B cell (primary cell): ENCODE measurements at regions not wholly inside any gene's neighbourhood (a gene's known extent, or its start where the extent isn't known, plus 50 kb on each side); places are given as distances from the start of the nearest gene placed in this dataset.

Experiments
- ATAC-seq: fragments of 200-7000 bp; cut with Tn5 transposase; one replicate; pipeline ENCODE4 v1.10.0; 2021; ENCODE audit warnings: low read depth, mild to moderate bottlenecking, moderate number of reproducible peaks, moderate library complexity
- CTCF ChIA-PET: fragments of 350-600 bp; sonication (Branson Sonifier 250); formaldehyde crosslinking; loops from one replicate; lab custom pipeline; 2021; ENCODE audit warnings: antibody characterized with exemption, inconsistent platforms; lab: Charles Lee
- POLR2A ChIA-PET: fragments of 350-600 bp; sonication (Branson Sonifier 250); formaldehyde crosslinking; loops from one replicate; lab custom pipeline; 2021; ENCODE audit warnings: antibody characterized with exemption; lab: Charles Lee
- DNase-seq: peaks from one replicate; pipeline ENCODE4 v3.0.0; 2013
- H2AFZ ChIP-seq: 2 replicates; pipeline ENCODE4 v1.6.1; 2012; ENCODE audit warnings: mild to moderate bottlenecking, low read depth, low read length; ENCODE audit not compliant: insufficient read depth, poor library complexity, severe bottlenecking
- H3K27ac ChIP-seq, 2 donors: 1 replicate in 1 of 2; 2 replicates in 1 of 2; pipeline ENCODE4 v1.5.1; 2012 to 2013; ENCODE audit warnings: low read length in 2 of 2, mild to moderate bottlenecking in 2 of 2, moderate library complexity in 1 of 2
- H3K27me3 ChIP-seq, 4 experiments: fragments of 200-600 bp in 1 of 4; sonication (generic) in 1 of 4; replicated peaks in 1 of 4; 1 replicate in 2 of 4; 2 replicates in 2 of 4; pipeline versions ENCODE4 v1.6.1 to v1.7.0; 2013 to 2016; ENCODE audit warnings: low read length in 3 of 4, mild to moderate bottlenecking in 2 of 4, mixed read lengths in 1 of 4, moderate library complexity in 1 of 4; ENCODE audit not compliant: insufficient read depth in 4 of 4, control insufficient read depth in 3 of 4; ENCODE audit errors: control extremely low read depth in 1 of 4
- H3K36me3 ChIP-seq, 2 experiments: replicated peaks in 1 of 2; 1 replicate in 1 of 2; 2 replicates in 1 of 2; pipeline versions ENCODE4 v1.6.1 to v1.7.1; 2013; ENCODE audit warnings: low read length in 1 of 2; ENCODE audit not compliant: insufficient read depth in 2 of 2, control insufficient read depth in 1 of 2; ENCODE audit errors: control extremely low read depth in 1 of 2, extremely low read depth in 1 of 2
- H3K4me1 ChIP-seq, 2 donors: fragments of 200-600 bp in 1 of 2; sonication (generic) in 1 of 2; 1 replicate in 1 of 2; 2 replicates in 1 of 2; pipeline versions ENCODE4 v1.5.1 to v1.6.1; 2013 to 2017; ENCODE audit warnings: low read length in 2 of 2; ENCODE audit not compliant: control insufficient read depth in 2 of 2, insufficient read depth in 2 of 2
- H3K4me2 ChIP-seq: replicated peaks from 2 replicates; pipeline ENCODE3; 2012; ENCODE audit warnings: mild to moderate bottlenecking, low read depth, low read length; ENCODE audit not compliant: poor library complexity, severe bottlenecking
- H3K4me3 ChIP-seq, 5 experiments: fragments of 200-600 bp in 1 of 5; sonication (generic) in 1 of 5; 1 replicate in 3 of 5; 2 replicates in 2 of 5; pipeline versions ENCODE4 v1.5.1 to v1.7.0; 2011 to 2016; ENCODE audit warnings: low read length in 4 of 5, mild to moderate bottlenecking in 4 of 5, low read depth in 2 of 5, control low read depth in 1 of 5, moderate library complexity in 1 of 5; ENCODE audit not compliant: insufficient read depth in 1 of 5; ENCODE audit errors: control extremely low read depth in 1 of 5, extremely low read depth in 1 of 5
- H3K79me2 ChIP-seq: fragments of 200-600 bp; sonication (generic); one replicate; pipeline ENCODE4 v1.6.0; 2016; ENCODE audit warnings: low read length; ENCODE audit not compliant: control insufficient read depth, insufficient read depth
- H3K9ac ChIP-seq: fragments of 200-600 bp; sonication (generic); 2 replicates; pipeline ENCODE4 v1.6.1; 2017; ENCODE audit warnings: mild to moderate bottlenecking, low read length, moderate library complexity
- H3K9me3 ChIP-seq, 3 donors: one replicate each; pipeline versions ENCODE4 v1.6.1 to v1.7.1; 2013; ENCODE audit warnings: low read length in 2 of 3; ENCODE audit not compliant: control insufficient read depth in 2 of 3, insufficient read depth in 1 of 3; ENCODE audit errors: control extremely low read depth in 1 of 3
- H4K20me1 ChIP-seq: 2 replicates; pipeline ENCODE4 v1.6.0; 2012; ENCODE audit warnings: mild to moderate bottlenecking, low read length; ENCODE audit not compliant: insufficient read depth, control insufficient read depth, poor library complexity, severe bottlenecking
- H3K27ac Mint-ChIP-seq: one replicate; pipeline ENCODE4 v1.8.0; 2021; ENCODE audit warnings: mixed read lengths
- H3K27me3 Mint-ChIP-seq: one replicate; pipeline ENCODE4 v1.8.0; 2021; ENCODE audit warnings: mixed read lengths
- H3K4me1 Mint-ChIP-seq: one replicate; pipeline ENCODE4 v1.8.0; 2021; ENCODE audit warnings: mixed read lengths
- H3K4me3 Mint-ChIP-seq: one replicate; pipeline ENCODE4 v1.8.0; 2021; ENCODE audit warnings: mixed read lengths
- H3K9me3 Mint-ChIP-seq: one replicate; pipeline ENCODE4 v1.8.0; 2022; ENCODE audit warnings: mixed read lengths; ENCODE audit not compliant: insufficient read depth
- CTCF ChIP-seq: fragments of 200-600 bp; IDR thresholded peaks from one replicate; pipeline ENCODE4 v1.8.0; 2022; ENCODE audit warnings: antibody characterized with exemption, mild to moderate bottlenecking
- EZH2 ChIP-seq: IDR thresholded peaks from 2 replicates; pipeline ENCODE4 v1.6.1; 2012; ENCODE audit warnings: borderline replicate concordance, low read depth, mild to moderate bottlenecking, moderate library complexity, low read length; ENCODE audit not compliant: insufficient read depth, poor library complexity, severe bottlenecking
- WGBS: methylation state at CpG from one replicate; pipeline ENCODE4 v1.1.5; 2013; ENCODE audit warnings: missing lambda C conversion rate; ENCODE audit not compliant: insufficient coverage; 5-methylcytosine and 5-hydroxymethylcytosine counted together
- intact Hi-C: fragments of 100-400 bp; cut with micrococcal nuclease; formaldehyde crosslinking; loops from one replicate; pipeline ENCODE4 v1.10.0; 2022

- no peak overlapping the region for H3K4me2 ChIP-seq
- intact Hi-C loops: no loop called here
- no peaks in the 10 kb centered on the region for H3K36me3 ChIP-seq
- H3K9me3 Mint-ChIP-seq: peaks cover 3% of the 10 kb centered on the region
- H4K20me1 ChIP-seq: no peaks in the 10 kb centered on the region
- no peaks in the 10 kb centered on the region for H3K27me3 Mint-ChIP-seq
- no peak for ATAC-seq
- WGBS: 94% methylated on average over 10 of the region's 11 CpGs
- no peaks in the 10 kb centered on the region for H3K27me3 ChIP-seq
- no peak overlapping the region for H3K4me3 Mint-ChIP-seq
- H2AFZ ChIP-seq: no peak overlapping the region
- no peak overlapping the region for H3K9ac ChIP-seq
- H3K27ac ChIP-seq: no peak overlapping the region
- no peak for DNase-seq
- H3K4me1 ChIP-seq: no peaks in the 10 kb centered on the region
- H3K9me3 ChIP-seq: no peaks in the 10 kb centered on the region
- H3K4me3 ChIP-seq: no peak overlapping the region
- no peaks in the 10 kb centered on the region for H3K79me2 ChIP-seq
- H3K27ac Mint-ChIP-seq: no peak overlapping the region
- POLR2A ChIA-PET: no interaction called here
- CTCF ChIA-PET: no interaction called here
- H3K4me1 Mint-ChIP-seq: no peaks in the 10 kb centered on the region
- TF ChIP-seq EZH2 (no peak), CTCF (no peak)
Measured at GRCh38 chr6:23176883-23177282, 607.5 kb downstream of the HDGFL1 start.

GRCh38 chr6:23177806-23178205 lies 608.4 kb downstream of the HDGFL1 start:
- Histone ChIP-seq H3K27ac (no peak overlapping the region), H3K4me2 (no peak overlapping the region), H4K20me1 (no peaks in the 10 kb centered on the region), H3K4me1 (no peaks in the 10 kb centered on the region), H3K36me3 (no peaks in the 10 kb centered on the region), H3K9ac (no peak overlapping the region), H3K9me3 (no peaks in the 10 kb centered on the region), H3K4me3 (no peak overlapping the region), H3K79me2 (no peaks in the 10 kb centered on the region), H3K27me3 (no peaks in the 10 kb centered on the region), H2AFZ (no peak overlapping the region)
- Mint-ChIP-seq H3K27me3 (no peaks in the 10 kb centered on the region), H3K27ac (no peak overlapping the region), H3K9me3 (peaks cover 3% of the 10 kb centered on the region), H3K4me1 (no peaks in the 10 kb centered on the region), H3K4me3 (no peak overlapping the region)
- ChIA-PET POLR2A (no interaction called here), CTCF (no interaction called here)
- intact Hi-C loops: no loop called here
- no CpG with 5 or more reads among the region's 1 CpG for WGBS
- TF ChIP-seq CTCF: no peak
- no peak for TF ChIP-seq EZH2
- ATAC-seq: no peak
- DNase-seq: no peak
